Spinal cord (tissue), 9 donors: ENCODE measurements at regions not wholly inside any gene's neighbourhood (a gene's known extent, or its start where the extent isn't known, plus 50 kb on each side); places are given as distances from the start of the nearest gene placed in this dataset.

Experiments
- DNase-seq, 6 donors: peaks; one replicate each; pipeline versions ENCODE4 v3.0.0 to v3.0.0-alpha.2; 2013 to 2015; ENCODE audit warnings: low spot score in 6 of 6, low read depth in 4 of 6
- H3K27ac ChIP-seq: one replicate; pipeline ENCODE4 v1.5.1; 2013; ENCODE audit warnings: low read depth, low read length, control low read depth
- H3K27me3 ChIP-seq: one replicate; pipeline ENCODE4 v1.6.1; 2013; ENCODE audit warnings: low read length; ENCODE audit not compliant: control insufficient read depth, insufficient read depth
- H3K36me3 ChIP-seq: one replicate; pipeline ENCODE4 v1.6.1; 2013; ENCODE audit warnings: low read length; ENCODE audit not compliant: control insufficient read depth, insufficient read depth
- H3K4me1 ChIP-seq: one replicate; pipeline ENCODE4 v1.6.1; 2013; ENCODE audit warnings: low read length; ENCODE audit not compliant: control insufficient read depth, insufficient read depth
- H3K4me3 ChIP-seq: one replicate; pipeline ENCODE4 v1.5.1; 2013; ENCODE audit warnings: low read depth, low read length, control low read depth
- H3K9me3 ChIP-seq: one replicate; pipeline ENCODE4 v1.6.1; 2013; ENCODE audit warnings: low read length; ENCODE audit not compliant: control insufficient read depth, insufficient read depth
- WGBS: methylation state at CpG from one replicate; pipeline ENCODE4 v1.1.5; 2013; ENCODE audit warnings: missing lambda C conversion rate; ENCODE audit not compliant: insufficient coverage; 5-methylcytosine and 5-hydroxymethylcytosine counted together
- donor health status: healthy.

DNA sequence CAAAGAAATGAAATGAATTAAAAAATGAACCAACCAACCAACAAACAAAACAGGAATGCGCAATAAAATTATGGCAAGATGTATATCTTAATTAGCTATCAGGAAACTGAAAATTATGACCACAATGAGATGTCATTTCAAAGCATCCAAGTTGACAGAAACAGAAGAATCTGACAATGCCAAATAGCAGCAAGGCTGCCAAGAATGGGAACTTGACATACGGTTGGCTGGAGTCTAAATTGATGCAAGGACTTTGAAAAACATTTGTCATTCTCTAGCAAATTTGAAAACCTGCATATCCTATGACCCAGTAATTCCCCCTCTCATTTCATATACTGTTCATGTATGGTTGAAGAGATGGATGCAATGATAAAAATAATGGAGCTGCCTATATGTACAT is 1262.6 kb downstream of the TBC1D22A start:
- no CpG with 5 or more reads among the region's 2 CpGs for WGBS
- no peaks in the 10 kb centered on the region for H3K9me3 ChIP-seq

DNA sequence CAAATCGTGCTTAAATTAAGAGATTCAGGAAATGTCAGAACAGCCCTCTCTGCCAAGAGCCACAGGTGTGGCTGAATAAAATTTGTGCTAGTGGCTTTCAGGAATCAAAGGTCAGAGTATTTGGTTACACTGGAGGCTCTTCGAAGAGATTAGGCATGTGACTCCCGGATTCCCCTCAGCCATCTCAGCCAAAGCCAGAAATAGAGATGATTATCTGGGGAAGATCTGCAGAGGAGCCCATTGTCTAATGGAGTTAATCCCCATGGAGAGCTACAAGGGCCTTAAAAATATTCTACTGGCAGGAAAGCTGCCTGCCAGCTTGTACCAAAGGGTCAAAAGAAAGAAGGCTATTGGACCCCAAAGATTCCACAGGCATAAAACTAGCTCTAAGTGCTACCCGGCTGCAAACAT is 1259.5 kb downstream of the TBC1D22A start:
- 54% methylated on average over 1 of the region's 4 CpGs for WGBS
- H3K27me3 ChIP-seq, result no peaks in the 10 kb centered on the region
- H3K4me3 ChIP-seq, result no peak overlapping the region
- no peak overlapping the region for H3K27ac ChIP-seq
- peak in 5 of 6 donors; percentile 15 to 57 (median 31) for DNase-seq
- H3K9me3 ChIP-seq, result no peaks in the 10 kb centered on the region
- H3K36me3 ChIP-seq, result no peaks in the 10 kb centered on the region
- peaks cover 5% of the 10 kb centered on the region for H3K4me1 ChIP-seq

More for the DNA sequence above, 1262.6 kb downstream of the TBC1D22A start:
- no peak overlapping the region for H3K4me3 ChIP-seq
- H3K27ac ChIP-seq, result no peak overlapping the region
- H3K27me3 ChIP-seq, result no peaks in the 10 kb centered on the region
- H3K36me3 ChIP-seq, result no peaks in the 10 kb centered on the region
- H3K4me1 ChIP-seq, result no peaks in the 10 kb centered on the region
- DNase-seq, result peak in 1 of 6 donors; percentile 82

DNA sequence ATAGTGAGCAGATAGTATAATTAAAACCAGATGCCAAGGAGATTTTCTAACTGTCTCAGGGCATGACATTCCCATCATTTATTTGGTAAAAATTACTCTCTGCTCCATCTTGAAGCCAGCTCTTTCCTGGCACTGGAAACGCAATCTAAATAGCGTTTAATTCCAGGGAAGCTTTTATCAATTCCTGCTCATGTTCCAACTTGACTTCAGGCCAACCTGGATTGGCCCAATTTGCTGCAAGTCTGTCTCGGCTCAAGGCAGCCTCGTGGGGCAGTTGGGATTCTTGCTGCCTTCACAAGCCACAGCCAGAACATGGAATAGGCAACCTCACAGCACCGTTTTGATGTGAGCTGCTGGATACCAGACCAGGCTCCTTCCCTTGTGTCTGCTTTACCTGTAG is 1255.9 kb downstream of the TBC1D22A start:
- no peaks in the 10 kb centered on the region for H3K36me3 ChIP-seq
- H3K4me3 ChIP-seq, result no peak overlapping the region
- 39% methylated on average over 5 of the region's 5 CpGs for WGBS
- DNase-seq, result peak in 2 of 6 donors; percentile 65 to 95
- no peaks in the 10 kb centered on the region for H3K9me3 ChIP-seq
- no peaks in the 10 kb centered on the region for H3K27me3 ChIP-seq
- no peak overlapping the region for H3K27ac ChIP-seq
- peaks cover 5% of the 10 kb centered on the region for H3K4me1 ChIP-seq

DNA sequence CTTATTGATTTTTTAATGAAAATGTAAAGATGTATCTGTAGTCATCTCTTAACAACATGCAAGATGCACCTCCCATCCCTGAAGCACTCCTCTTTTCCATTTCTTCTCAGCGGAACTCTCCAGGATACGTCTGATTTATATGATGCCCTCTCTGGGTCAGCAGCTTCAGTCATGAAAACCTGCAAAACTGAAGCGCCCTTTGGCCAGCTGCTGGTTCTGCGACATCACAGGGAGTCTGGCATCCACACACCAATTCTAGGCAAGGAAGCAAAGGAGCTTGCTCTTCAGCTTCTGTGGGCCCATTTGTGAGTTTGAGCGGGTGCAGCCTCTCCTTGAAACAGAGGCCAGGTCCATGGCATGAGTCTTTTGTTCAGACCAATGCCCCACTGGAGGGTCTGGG is 1253.3 kb downstream of the TBC1D22A start:
- no peaks in the 10 kb centered on the region for H3K36me3 ChIP-seq
- no peak overlapping the region for H3K27ac ChIP-seq
- H3K4me1 ChIP-seq, result peaks cover 5% of the 10 kb centered on the region
- DNase-seq, result no peak
- 89% methylated on average over 5 of the region's 5 CpGs for WGBS
- H3K4me3 ChIP-seq, result no peak overlapping the region
- H3K27me3 ChIP-seq, result no peaks in the 10 kb centered on the region
- H3K9me3 ChIP-seq, result no peaks in the 10 kb centered on the region

DNA sequence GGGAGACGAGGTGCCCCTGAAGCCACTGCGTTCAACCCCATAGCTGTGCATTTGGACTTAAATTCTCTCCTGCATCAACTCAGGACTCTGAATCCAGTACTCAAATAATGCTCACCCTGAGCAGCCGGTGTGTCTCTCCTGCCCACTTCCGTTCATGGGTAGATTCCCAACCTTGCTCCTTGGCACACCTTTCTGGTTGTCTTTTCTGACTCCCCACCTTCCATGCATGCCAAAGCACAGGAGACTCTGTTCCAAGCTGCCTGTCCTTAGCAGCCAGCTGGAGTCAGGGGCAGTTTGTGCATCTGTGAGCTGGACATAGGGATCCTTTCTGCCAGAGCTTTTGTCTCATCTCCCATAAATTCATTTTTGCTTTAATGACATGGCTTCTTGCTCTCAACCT is 1242.5 kb downstream of the TBC1D22A start:
- Histone ChIP-seq H3K4me1 (peaks cover 3% of the 10 kb centered on the region), H3K9me3 (no peaks in the 10 kb centered on the region), H3K36me3 (no peaks in the 10 kb centered on the region), H3K27ac (no peak overlapping the region), H3K4me3 (no peak overlapping the region), H3K27me3 (no peaks in the 10 kb centered on the region)
- DNase-seq, result no peak
- WGBS, result 95% methylated on average over 3 of the region's 4 CpGs

DNA sequence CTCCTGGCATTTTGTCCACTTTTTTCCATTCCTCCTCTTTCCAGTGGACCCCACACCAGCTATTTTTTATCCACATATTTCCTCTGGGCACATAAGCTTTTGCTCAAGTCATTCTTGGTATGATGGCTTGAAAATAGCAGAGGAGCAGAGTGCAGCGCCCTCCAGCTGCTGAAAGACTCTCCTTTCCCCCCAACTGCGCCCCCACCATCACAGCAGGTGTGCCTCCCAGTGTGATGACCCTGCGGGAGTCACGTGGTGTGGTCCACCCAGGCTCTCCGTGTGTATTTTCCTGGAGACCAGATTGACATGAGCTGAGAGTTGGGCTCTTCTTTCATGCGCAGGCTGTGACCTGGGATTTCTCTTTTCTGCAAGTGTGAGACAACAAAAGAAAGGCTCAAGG is 1241.6 kb downstream of the TBC1D22A start:
- no peaks in the 10 kb centered on the region for H3K27me3 ChIP-seq
- H3K27ac ChIP-seq, result no peak overlapping the region
- no peaks in the 10 kb centered on the region for H3K9me3 ChIP-seq
- no peak overlapping the region for H3K4me3 ChIP-seq
- DNase-seq, result no peak
- WGBS, result 65% methylated on average over 6 of the region's 6 CpGs
- H3K36me3 ChIP-seq, result no peaks in the 10 kb centered on the region
- peaks cover 3% of the 10 kb centered on the region for H3K4me1 ChIP-seq

DNA sequence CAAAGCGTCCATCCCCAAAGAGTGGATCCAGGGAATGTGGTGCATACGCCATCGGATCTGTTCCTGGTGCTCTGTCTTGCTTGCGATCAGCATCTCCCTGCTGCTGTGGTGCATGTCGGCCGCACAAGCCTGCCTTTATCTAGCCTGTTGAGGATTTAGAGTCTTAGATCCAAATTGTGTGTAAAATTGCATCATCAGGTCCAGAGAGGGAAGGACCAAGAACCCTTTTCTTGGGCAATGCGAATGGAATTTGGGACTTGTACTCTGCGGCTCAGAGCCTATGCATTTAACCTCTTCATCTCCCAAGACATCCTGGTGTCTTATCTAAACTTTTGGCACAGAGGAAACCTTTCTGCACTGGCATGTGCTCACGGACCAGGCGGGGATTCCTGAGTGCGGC is 1238.7 kb downstream of the TBC1D22A start:
- Histone ChIP-seq H3K27ac (no peak overlapping the region), H3K4me1 (peaks cover 3% of the 10 kb centered on the region), H3K9me3 (no peaks in the 10 kb centered on the region), H3K36me3 (no peaks in the 10 kb centered on the region), H3K27me3 (no peaks in the 10 kb centered on the region), H3K4me3 (no peak overlapping the region)
- 88% methylated on average over 11 of the region's 11 CpGs for WGBS
- no peak for DNase-seq

DNA sequence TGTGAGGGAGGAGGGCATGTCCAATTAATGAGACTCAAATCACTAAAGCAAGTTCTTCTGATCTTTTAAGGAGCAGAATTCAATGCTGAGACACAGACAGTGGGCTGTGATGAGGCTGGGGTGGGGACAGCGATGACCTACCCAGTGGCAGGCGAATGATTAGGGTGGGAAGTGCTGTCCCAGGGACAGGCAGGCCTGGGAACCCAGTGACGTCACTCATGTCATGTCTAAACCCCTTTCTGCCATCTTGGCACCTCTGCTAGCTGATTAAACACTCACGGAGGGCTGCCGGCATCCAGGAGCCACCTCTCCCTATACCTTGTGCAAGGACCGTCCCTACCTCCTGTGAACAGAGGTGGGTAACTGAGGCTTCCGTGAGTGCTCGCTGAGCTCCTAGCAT is 1235.2 kb downstream of the TBC1D22A start:
- no peak for DNase-seq
- no peaks in the 10 kb centered on the region for H3K36me3 ChIP-seq
- no peaks in the 10 kb centered on the region for H3K9me3 ChIP-seq
- peaks cover under 1% of the 10 kb centered on the region for H3K4me1 ChIP-seq
- no peak overlapping the region for H3K27ac ChIP-seq
- no peak overlapping the region for H3K4me3 ChIP-seq
- H3K27me3 ChIP-seq, result no peaks in the 10 kb centered on the region
- 84% methylated on average over 6 of the region's 8 CpGs for WGBS

DNA sequence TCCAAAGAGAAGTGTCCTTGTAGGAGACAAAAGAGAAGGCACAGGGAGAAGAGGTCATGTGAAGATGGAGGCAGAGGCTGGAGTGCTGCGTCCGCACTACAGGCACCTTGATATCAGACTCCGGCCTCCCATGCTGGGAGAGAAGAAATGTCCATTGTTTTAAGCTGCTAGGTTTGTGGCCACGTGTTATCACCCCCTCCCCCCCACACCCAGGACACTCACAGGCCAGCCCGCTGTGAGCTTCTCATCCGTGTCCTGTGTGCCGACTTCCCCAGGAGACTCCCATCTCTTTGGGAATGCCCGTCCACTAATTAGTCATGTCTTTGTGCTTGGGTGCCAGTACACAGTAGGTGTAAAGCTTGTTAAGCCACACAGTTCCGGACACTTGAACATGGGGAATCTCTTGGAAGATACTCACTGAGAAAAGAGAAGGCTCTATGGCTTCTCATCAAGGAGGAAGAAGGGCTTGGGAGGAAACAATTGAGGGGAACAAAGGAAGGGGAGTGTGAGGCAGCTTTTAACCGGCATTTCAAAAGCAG is 1234.7 kb downstream of the TBC1D22A start:
- H3K4me1 ChIP-seq, result no peaks in the 10 kb centered on the region
- no peak for DNase-seq
- H3K27me3 ChIP-seq, result no peaks in the 10 kb centered on the region
- WGBS, result 58% methylated on average over 3 of the region's 10 CpGs
- no peak overlapping the region for H3K4me3 ChIP-seq
- H3K27ac ChIP-seq, result no peak overlapping the region
- H3K36me3 ChIP-seq, result no peaks in the 10 kb centered on the region
- H3K9me3 ChIP-seq, result no peaks in the 10 kb centered on the region

DNA sequence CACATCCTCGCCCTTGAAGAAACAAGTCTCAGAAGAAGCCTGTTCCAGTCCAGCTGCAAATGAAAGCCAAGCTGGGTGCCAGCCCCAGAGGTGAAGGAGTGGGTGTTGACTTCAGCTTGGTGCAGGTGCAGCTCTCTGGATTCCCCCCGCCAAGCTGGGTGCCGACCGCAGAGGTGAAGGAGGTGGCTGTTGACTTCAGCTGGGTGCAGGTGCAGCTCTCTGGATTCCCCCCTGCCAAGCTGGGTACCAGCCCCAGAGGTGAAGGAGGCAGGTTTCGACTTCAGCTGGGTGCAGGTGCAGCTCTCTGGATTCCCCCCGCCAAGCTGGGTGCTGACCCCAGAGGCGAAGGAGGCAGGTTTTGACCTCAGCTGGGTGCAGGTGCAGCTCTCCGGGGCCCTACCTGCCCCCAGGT is 1234.0 kb downstream of the TBC1D22A start:
- no peak overlapping the region for H3K27ac ChIP-seq
- H3K4me1 ChIP-seq, result no peaks in the 10 kb centered on the region
- H3K27me3 ChIP-seq, result no peaks in the 10 kb centered on the region
- no peak for DNase-seq
- 96% methylated on average over 8 of the region's 8 CpGs for WGBS
- H3K4me3 ChIP-seq, result no peak overlapping the region
- no peaks in the 10 kb centered on the region for H3K9me3 ChIP-seq
- H3K36me3 ChIP-seq, result no peaks in the 10 kb centered on the region
